Esophagus muscularis mucosa (tissue), 4 donors: ENCODE measurements at regions not wholly inside any gene's neighbourhood (a gene's known extent, or its start where the extent isn't known, plus 50 kb on each side); places are given as distances from the start of the nearest gene placed in this dataset.

Source experiments
- DNase-seq: peaks from one replicate; pipeline ENCODE4 v3.0.0-alpha.2; 2017; ENCODE audit errors: extremely low spot score
- H3K27ac ChIP-seq, 4 donors: fragments of 200-600 bp; sonication (generic); replicated peaks in 1 of 4; 1 replicate in 3 of 4; 2 replicates in 1 of 4; pipeline ENCODE4 v1.5.1; 2016 to 2019; ENCODE audit warnings: mild to moderate bottlenecking in 1 of 4
- H3K27me3 ChIP-seq, 4 donors: fragments of 200-600 bp; sonication (generic); one replicate each; pipeline versions ENCODE4 v1.5.1 to v1.6.0; 2016 to 2019
- H3K36me3 ChIP-seq, 4 donors: fragments of 200-600 bp; sonication (generic); one replicate each; pipeline ENCODE4 v1.5.1; 2016 to 2019
- H3K4me1 ChIP-seq, 4 donors: fragments of 200-600 bp; sonication (generic); one replicate each; pipeline ENCODE4 v1.5.1; 2016 to 2019
- H3K4me3 ChIP-seq, 4 donors: fragments of 200-600 bp; sonication (generic); 1 replicate in 2 of 4; 2 replicates in 2 of 4; pipeline ENCODE4 v1.5.1; 2016 to 2019; ENCODE audit warnings: mild to moderate bottlenecking in 4 of 4, moderate library complexity in 1 of 4
- H3K9me3 ChIP-seq, 4 donors: fragments of 200-600 bp; sonication (generic); 1 replicate in 3 of 4; 2 replicates in 1 of 4; pipeline ENCODE4 v1.5.1; 2016 to 2019
- EP300 ChIP-seq: sonication (generic); formaldehyde crosslinking; IDR thresholded peaks from one replicate; pipeline ENCODE4 v1.6.1; 2017; ENCODE audit warnings: antibody characterized with exemption
- POLR2A ChIP-seq: fragments of 450-650 bp; IDR thresholded peaks from one replicate; pipeline ENCODE4 v1.6.1; 2017; ENCODE audit warnings: antibody characterized with exemption, moderate library complexity, mild to moderate bottlenecking, low read depth
- POLR2AphosphoS5 ChIP-seq, 2 donors: sonication (generic); formaldehyde crosslinking; IDR thresholded peaks; one replicate each; pipeline ENCODE4 v1.6.1; 2017; ENCODE audit warnings: antibody characterized with exemption in 2 of 2
- WGBS: methylation state at CpG from one replicate; pipeline ENCODE4 v1.1.5; 2018; 5-methylcytosine and 5-hydroxymethylcytosine counted together
- intact Hi-C: fragments of 100-400 bp; cut with DNase I; formaldehyde crosslinking; loops from one replicate; pipeline ENCODE4 v1.15.1; 2023
- TF ChIP-seq, protein P1 (sequence below), 3 experiments: fragments of 200-600 bp in 2 of 3; fragments of 450-650 bp in 1 of 3; sonication (generic) in 2 of 3; IDR thresholded peaks; one replicate each; pipeline ENCODE4 v1.5.1; 2017 to 2019; ENCODE audit warnings: antibody characterized with exemption in 3 of 3, mild to moderate bottlenecking in 2 of 3, moderate library complexity in 1 of 3

DNA sequence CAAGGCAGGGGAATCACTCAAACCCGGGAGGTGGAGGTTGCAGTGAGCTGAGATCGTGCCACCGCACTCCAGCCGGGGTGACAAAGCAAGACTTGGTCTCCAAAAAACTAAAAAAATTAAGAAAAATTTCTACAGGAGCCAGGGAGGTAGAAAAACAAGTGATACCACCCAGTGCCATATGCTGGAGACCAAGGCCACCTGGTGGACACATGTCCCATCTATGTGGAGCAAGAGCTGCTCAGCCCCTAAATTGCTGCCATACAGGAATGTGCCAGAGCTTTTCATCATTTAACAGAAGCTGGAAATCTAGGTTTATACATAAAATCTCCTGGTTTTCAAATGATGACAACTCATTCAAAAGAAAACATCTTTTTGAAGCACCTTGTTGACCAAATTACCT is 61.4 kb upstream of the ELK3 start:
- intact Hi-C loops, result no loop called here
- Histone ChIP-seq H3K4me3 (no peak overlapping the region), H3K27me3 (no peaks in the 10 kb centered on the region)

DNA sequence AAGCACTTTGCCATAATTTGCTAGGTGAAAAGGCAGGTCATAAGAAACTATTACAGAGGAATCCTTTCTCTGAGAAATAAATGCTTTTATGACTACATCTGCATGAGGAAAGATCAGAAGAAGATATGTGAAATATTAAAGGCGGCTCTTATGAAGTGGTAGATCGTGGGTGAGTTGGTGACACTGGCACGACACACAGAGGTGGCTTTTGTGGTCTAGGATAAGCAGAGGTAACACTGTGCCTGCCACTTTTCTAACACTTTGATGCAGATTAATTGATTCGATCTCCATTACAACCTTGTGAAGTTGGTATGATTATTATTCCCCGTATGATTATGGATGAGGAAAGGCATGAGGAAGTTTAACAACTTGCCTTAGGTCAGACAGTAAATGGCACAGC is 60.0 kb upstream of the ELK3 start:
- no peaks in the 10 kb centered on the region for H3K36me3 ChIP-seq
- 90% methylated on average over 5 of the region's 5 CpGs for WGBS
- no peak for DNase-seq
- no peak overlapping the region for H3K27ac ChIP-seq
- no peak for TF ChIP-seq EP300
- TF ChIP-seq, protein P1, sequence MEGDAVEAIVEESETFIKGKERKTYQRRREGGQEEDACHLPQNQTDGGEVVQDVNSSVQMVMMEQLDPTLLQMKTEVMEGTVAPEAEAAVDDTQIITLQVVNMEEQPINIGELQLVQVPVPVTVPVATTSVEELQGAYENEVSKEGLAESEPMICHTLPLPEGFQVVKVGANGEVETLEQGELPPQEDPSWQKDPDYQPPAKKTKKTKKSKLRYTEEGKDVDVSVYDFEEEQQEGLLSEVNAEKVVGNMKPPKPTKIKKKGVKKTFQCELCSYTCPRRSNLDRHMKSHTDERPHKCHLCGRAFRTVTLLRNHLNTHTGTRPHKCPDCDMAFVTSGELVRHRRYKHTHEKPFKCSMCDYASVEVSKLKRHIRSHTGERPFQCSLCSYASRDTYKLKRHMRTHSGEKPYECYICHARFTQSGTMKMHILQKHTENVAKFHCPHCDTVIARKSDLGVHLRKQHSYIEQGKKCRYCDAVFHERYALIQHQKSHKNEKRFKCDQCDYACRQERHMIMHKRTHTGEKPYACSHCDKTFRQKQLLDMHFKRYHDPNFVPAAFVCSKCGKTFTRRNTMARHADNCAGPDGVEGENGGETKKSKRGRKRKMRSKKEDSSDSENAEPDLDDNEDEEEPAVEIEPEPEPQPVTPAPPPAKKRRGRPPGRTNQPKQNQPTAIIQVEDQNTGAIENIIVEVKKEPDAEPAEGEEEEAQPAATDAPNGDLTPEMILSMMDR (IDR thresholded peaks at IDR 0.05), result no peak
- TF ChIP-seq POLR2AphosphoS5 (IDR thresholded peaks at IDR 0.05), result no peak
- no peak for TF ChIP-seq POLR2A
- H3K9me3 ChIP-seq, result no peaks in the 10 kb centered on the region
- intact Hi-C loops, result no loop called here
- H3K4me1 ChIP-seq, result peaks cover 0 to 7% (median 1%) of the 10 kb centered on the region in 4 donors
- H3K27me3 ChIP-seq, result no peaks in the 10 kb centered on the region
- no peak overlapping the region for H3K4me3 ChIP-seq

More for the DNA sequence above, 61.4 kb upstream of the ELK3 start:
- H3K4me1 ChIP-seq, result peaks cover 0 to 7% (median 1%) of the 10 kb centered on the region in 4 donors
- H3K36me3 ChIP-seq, result no peaks in the 10 kb centered on the region
- H3K9me3 ChIP-seq, result no peaks in the 10 kb centered on the region
- no peak for DNase-seq
- no peak for TF ChIP-seq POLR2A
- no peak for TF ChIP-seq POLR2AphosphoS5 (IDR thresholded peaks at IDR 0.05)
- TF ChIP-seq, protein P1 (IDR thresholded peaks at IDR 0.05), result peak in 1 of 3 experiments; percentile 18
- no peak for TF ChIP-seq EP300
- WGBS, result 86% methylated on average over 4 of the region's 4 CpGs
- H3K27ac ChIP-seq, result no peak overlapping the region

DNA sequence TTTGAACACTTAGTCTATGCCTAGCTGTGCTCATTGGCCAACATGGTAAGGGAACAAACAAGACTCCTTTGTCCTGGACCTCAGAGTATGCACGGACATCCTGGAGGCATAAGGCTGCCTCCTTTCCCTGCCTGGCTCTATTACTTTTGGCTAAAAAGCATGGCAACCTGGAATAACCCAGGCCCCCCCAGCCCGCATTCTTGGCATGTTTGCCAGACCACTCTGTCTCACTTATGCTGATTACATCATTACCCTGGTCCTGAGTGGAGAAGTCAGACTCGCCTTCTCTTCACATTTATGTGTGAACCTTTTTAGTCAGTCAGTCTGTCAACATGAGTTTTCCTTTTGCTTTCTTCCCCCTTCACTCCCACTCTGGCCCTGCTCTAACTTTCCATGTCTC is 58.0 kb upstream of the ELK3 start:
- Histone ChIP-seq H3K4me1 (peaks cover 0 to 7% (median 1%) of the 10 kb centered on the region in 4 donors), H3K27me3 (no peaks in the 10 kb centered on the region), H3K4me3 (no peak overlapping the region), H3K36me3 (no peaks in the 10 kb centered on the region), H3K9me3 (no peaks in the 10 kb centered on the region), H3K27ac (no peak overlapping the region)
- TF ChIP-seq, protein P1 (IDR thresholded peaks at IDR 0.05), result no peak
- TF ChIP-seq EP300 (no peak), POLR2A (no peak), POLR2AphosphoS5 (IDR thresholded peaks at IDR 0.05) (no peak)
- 62% methylated on average over 2 of the region's 3 CpGs for WGBS
- no peak for DNase-seq
- intact Hi-C loops, result no loop called here

DNA sequence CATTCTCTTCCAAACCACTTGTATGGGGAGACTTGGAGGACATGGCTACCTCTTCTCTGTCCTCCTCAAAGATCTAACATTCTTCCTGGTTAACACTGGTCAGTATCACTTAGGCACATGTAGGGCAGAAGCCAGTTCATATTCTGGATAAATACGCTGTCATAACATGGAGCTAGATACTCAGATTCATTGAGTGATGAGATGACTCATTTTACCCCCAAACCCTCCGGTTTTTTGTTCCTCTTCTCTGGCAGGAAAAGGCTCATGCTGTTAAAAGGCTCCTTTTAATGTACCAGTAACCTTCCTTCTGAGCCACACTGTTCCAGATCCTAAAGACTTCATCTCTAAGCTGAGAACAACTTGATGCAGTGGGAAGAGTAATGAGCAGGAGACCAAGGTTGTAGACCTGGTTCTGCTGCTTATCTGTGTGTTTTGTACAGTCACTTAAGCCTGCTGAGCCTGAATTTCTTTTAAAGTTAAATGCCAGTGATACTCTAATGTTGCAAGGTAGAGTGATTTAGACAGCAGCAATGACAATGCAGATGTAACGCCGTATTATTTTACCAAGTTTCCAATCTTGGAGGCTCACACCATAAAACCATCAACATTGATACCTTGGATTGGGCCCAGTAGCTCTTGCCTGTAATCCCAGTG is 57.3 kb upstream of the ELK3 start:
- intact Hi-C loops, result no loop called here
- H3K4me3 ChIP-seq, result no peak overlapping the region
- DNase-seq, result no peak
- H3K27me3 ChIP-seq, result no peaks in the 10 kb centered on the region
- no peaks in the 10 kb centered on the region for H3K36me3 ChIP-seq
- no peaks in the 10 kb centered on the region for H3K9me3 ChIP-seq
- no peak overlapping the region for H3K27ac ChIP-seq
- WGBS, result 91% methylated on average over 4 of the region's 4 CpGs
- peaks cover 0 to 7% (median 1%) of the 10 kb centered on the region in 4 donors for H3K4me1 ChIP-seq
- TF ChIP-seq EP300, result no peak
- TF ChIP-seq POLR2AphosphoS5 (IDR thresholded peaks at IDR 0.05), result no peak

DNA sequence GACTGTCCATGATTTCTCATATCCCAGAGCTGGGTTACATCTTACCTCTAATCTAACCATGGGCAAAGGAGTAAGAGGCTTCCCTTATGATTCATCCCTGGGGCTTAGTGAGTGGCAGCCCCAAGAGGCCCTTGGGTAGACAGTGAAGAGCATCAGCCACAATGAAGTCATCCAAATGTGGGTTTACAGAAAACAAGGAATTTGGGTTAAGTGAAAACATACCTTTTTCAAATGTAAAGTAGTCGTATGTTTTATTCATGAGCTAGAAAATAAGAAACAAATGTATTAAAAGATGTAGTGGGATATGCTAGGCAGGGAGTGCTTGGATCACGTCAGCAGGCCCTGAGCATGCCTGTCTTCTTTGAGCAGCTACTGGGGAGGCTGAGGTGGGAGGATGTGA is 54.0 kb upstream of the ELK3 start:
- DNase-seq, result no peak
- Histone ChIP-seq H3K4me3 (no peak overlapping the region), H3K36me3 (no peaks in the 10 kb centered on the region), H3K9me3 (no peaks in the 10 kb centered on the region), H3K27ac (no peak overlapping the region), H3K4me1 (peaks cover 0 to 7% (median 3%) of the 10 kb centered on the region in 4 donors), H3K27me3 (no peaks in the 10 kb centered on the region)
- WGBS, result 89% methylated on average over 2 of the region's 2 CpGs
- intact Hi-C loops, result no loop called here
- TF ChIP-seq POLR2AphosphoS5 (IDR thresholded peaks at IDR 0.05) (no peak), POLR2A (no peak), EP300 (no peak)
- TF ChIP-seq, protein P1 (IDR thresholded peaks at IDR 0.05), result no peak
